NB4 (cell line): ENCODE measurements at regions not wholly inside any gene's neighbourhood (a gene's known extent, or its start where the extent isn't known, plus 50 kb on each side); places are given as distances from the start of the nearest gene placed in this dataset.
"Not testable (repeated sequence)": the region's sequence is repeated elsewhere in the genome, so short reads cannot be mapped to it uniquely, and the experiment has no call there.

ENCODE experiments used
- DNase-seq: peaks from one replicate; pipeline ENCODE4 v3.0.0; 2010; ENCODE audit warnings: low read depth
- H3K4me3 ChIP-seq: one replicate; pipeline ENCODE4 v1.5.1; 2011; ENCODE audit warnings: mild to moderate bottlenecking, low read depth, low read length, moderate library complexity
- CTCF ChIP-seq: IDR thresholded peaks from one replicate; pipeline ENCODE4 v1.5.1; 2012; ENCODE audit warnings: low read depth, low read length
- MYC ChIP-seq: IDR thresholded peaks from 2 replicates; pipeline ENCODE4 v1.6.1; 2011; ENCODE audit warnings: low read depth, low read length
- POLR2A ChIP-seq: IDR thresholded peaks from 2 replicates; pipeline ENCODE4 v1.6.1; 2011; ENCODE audit warnings: mild to moderate bottlenecking; ENCODE audit not compliant: insufficient read length; ENCODE audit errors: extremely low read depth
- TF ChIP-seq, protein P1 (sequence below): IDR thresholded peaks from 2 replicates; pipeline ENCODE4 v1.6.1; 2011; ENCODE audit warnings: low read depth, low read length

- no peak for DNase-seq
- TF ChIP-seq POLR2A (no peak), MYC (no peak)
- TF ChIP-seq, protein P1, sequence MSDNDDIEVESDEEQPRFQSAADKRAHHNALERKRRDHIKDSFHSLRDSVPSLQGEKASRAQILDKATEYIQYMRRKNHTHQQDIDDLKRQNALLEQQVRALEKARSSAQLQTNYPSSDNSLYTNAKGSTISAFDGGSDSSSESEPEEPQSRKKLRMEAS = no peak
- H3K4me3 ChIP-seq = no peak overlapping the region
These were observed 348.7 kb upstream of the POT1 start for GRCh38 chr7:125278318-125278717.

GRCh38 chr7:125274742-125275141 is 345.1 kb upstream of the POT1 start:
- H3K4me3 ChIP-seq, DNase-seq: not testable (repeated sequence)

DNA sequence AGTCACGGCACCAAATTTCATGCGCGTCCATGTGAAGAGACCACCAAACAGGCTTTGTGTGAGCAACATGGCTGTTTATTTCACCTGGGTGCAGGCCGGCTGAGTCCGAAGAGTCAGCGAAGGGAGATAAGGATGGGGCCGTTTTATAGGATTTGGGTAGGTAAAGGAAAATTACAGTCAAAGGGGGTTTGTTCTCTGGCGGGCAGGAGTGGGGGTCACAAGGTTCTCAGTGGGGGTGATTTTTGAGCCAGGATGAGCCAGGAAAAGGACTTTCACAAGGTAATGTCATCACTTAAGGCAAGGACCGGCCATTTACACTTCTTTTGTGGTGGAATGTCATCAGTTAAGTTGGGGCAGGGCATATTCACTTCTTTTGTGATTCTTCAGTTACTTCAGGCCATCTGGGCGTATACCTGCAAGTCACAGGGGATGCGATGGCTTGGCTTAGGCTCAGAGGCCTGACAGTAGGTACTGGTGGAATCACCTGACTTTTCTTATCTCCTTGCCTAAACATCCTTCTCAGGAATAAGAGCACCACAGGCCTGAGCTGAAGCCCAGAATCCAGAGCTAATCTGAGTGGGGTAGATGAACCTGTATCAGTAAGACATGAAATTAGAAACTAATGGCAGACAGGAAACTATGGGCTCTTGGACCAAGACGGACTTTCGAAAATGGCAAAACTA is 334.7 kb upstream of the POT1 start:
- H3K4me3 ChIP-seq, DNase-seq: not testable (repeated sequence)

DNA sequence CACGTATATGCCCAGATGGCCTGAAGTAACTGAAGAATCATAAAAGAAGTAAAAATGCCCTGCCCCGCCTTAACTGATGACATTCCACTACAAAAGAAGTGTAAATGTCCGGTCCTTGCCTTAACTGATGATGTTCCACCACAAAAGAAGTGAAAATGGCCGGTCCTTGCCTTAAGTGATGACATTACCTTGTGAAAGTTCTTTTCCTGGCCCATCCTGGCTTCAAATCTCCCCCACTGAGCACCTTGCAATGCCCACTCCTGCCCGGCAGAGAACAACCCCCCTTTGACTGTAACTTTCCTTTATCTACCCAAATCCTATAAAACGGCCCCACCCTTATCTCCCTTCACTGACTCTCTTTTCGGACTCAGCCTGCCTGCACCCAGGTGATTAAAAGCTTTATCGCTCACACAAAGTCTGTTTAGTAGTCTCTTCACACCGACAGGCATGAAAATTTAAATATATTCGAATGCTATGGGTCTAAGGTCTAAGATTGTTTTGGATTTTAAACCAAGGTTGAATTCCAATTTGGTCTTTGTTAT is 329.3 kb upstream of the POT1 start:
- not testable (repeated sequence) for DNase-seq, H3K4me3 ChIP-seq

DNA sequence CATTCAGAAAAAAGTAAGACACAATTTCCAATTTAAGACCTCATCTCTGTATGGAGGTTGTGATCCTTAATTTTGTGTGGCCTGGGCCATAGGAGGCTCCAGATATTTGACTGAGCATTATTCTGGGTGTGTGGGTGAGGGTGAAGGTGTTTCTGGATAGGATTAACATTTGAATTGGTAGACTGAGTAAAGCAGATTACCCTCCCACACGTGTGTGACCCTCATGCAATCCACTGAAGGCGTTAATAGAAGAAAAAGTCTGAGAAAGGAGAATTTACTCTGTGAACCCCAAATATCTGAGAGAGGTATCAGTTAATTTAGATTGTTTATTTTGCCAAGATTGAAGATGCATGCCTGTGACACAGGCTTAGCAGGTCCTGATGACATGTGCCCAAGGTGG is 328.0 kb upstream of the POT1 start:
- H3K4me3 ChIP-seq = no peak overlapping the region
- no peak for DNase-seq
- TF ChIP-seq, protein P1 = no peak
- TF ChIP-seq POLR2A (no peak), MYC (no peak), CTCF (no peak)

- H3K4me3 ChIP-seq = no peak overlapping the region
- no peak for DNase-seq
- no peak for TF ChIP-seq MYC
- no peak for TF ChIP-seq CTCF
- TF ChIP-seq, protein P1 = no peak
- TF ChIP-seq POLR2A = no peak
These were observed 326.8 kb upstream of the POT1 start for GRCh38 chr7:125256446-125256845.

DNA sequence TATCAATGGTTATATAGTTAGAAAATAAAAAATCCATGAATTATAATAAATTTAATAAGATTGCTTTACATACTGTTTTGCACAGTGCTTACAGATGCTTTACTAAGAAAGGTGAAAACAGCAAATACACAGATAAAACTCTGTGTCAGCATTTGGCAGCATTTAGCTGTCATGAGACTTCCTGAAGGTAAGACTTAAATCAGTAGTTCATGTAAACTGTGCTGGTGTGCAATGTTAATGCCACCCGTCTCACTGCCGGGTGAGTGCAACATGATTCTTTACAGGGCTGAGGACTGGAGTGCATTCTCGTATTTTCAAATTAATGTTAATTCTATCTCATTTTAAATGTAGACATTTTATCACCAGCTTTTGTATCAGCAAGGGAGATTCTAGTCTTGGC is 326.2 kb upstream of the POT1 start:
- no peak overlapping the region for H3K4me3 ChIP-seq
- no peak for DNase-seq
- TF ChIP-seq CTCF (no peak), MYC (no peak), POLR2A (no peak)
- TF ChIP-seq, protein P1 = no peak

DNA sequence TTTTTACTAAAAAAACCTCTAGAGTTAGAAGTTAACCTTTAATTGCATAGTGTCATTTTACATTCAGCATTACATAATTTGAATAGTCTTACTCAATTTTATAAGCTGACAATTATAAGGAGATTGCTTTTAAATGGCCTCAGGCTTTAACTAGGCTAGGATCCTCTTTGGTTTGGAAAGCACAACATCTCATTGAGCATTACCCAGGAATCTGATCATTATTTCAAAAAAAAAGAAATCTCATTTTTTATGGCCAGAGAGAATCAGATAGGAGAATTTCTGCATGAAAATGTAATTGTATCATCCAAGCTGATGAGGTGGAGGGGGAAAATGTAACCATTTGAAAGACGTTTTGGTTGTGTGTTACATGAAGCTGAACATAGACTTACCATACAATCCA is 324.9 kb upstream of the POT1 start:
- TF ChIP-seq CTCF (no peak), POLR2A (no peak), MYC (no peak)
- TF ChIP-seq, protein P1 = no peak
- no peak for DNase-seq
- no peak overlapping the region for H3K4me3 ChIP-seq
